ENCODE measurements at regions not wholly inside any gene's neighbourhood (a gene's known extent, or its start where the extent isn't known, plus 50 kb on each side); places are given as distances from the start of the nearest gene placed in this dataset.

- FAIRE-seq (no peak), DNase-seq (peak in 3 of 5 donors; percentile 31 to 60 (median 37))
- H3K27me3 ChIP-seq (ENCODE audit: control insufficient read depth, insufficient read depth, low read length): no peaks in the 10 kb centered on the region
- no peak for TF ChIP-seq CTCF (IDR thresholded peaks at IDR 0.05; ENCODE audit: borderline replicate concordance, extremely low read depth, insufficient read depth)
- no peak overlapping the region for H3K9ac ChIP-seq (ENCODE audit: low read length in 3 of 3)
- H3K9me3 ChIP-seq (ENCODE audit: control insufficient read depth in 2 of 3, insufficient read depth in 1 of 3, low read length in 3 of 3): no peaks in the 10 kb centered on the region
- H3K4me3 ChIP-seq (ENCODE audit: low read length in 3 of 3): no peak overlapping the region
- intact Hi-C loops (cut with DNase I): no loop called here
- no peak overlapping the region for H3K27ac ChIP-seq (ENCODE audit: low read depth in 2 of 2, low read length in 2 of 2)
- H3K36me3 ChIP-seq (ENCODE audit: control insufficient read depth in 2 of 3, insufficient read depth in 3 of 3, low read length in 3 of 3): no peaks in the 10 kb centered on the region
- H3K4me1 ChIP-seq (ENCODE audit: control insufficient read depth in 2 of 3, insufficient read depth in 2 of 3, low read depth in 1 of 3, low read length in 3 of 3): no peaks in the 10 kb centered on the region
Observed at GRCh38 chr20:57819691-57820380, 110.0 kb upstream of the PMEPA1 start.

- H3K9me3 ChIP-seq (ENCODE audit: control insufficient read depth in 2 of 3, insufficient read depth in 1 of 3, low read length in 3 of 3): no peaks in the 10 kb centered on the region
- intact Hi-C loops (cut with DNase I): no loop called here
- FAIRE-seq (no peak), DNase-seq (no peak)
- no peaks in the 10 kb centered on the region for H3K27me3 ChIP-seq (ENCODE audit: control insufficient read depth, insufficient read depth, low read length)
- no peak overlapping the region for H3K4me3 ChIP-seq (ENCODE audit: low read length in 3 of 3)
- no peaks in the 10 kb centered on the region for H3K4me1 ChIP-seq (ENCODE audit: control insufficient read depth in 2 of 3, insufficient read depth in 2 of 3, low read depth in 1 of 3, low read length in 3 of 3)
- no peaks in the 10 kb centered on the region for H3K36me3 ChIP-seq (ENCODE audit: control insufficient read depth in 2 of 3, insufficient read depth in 3 of 3, low read length in 3 of 3)
- no peak for TF ChIP-seq CTCF (IDR thresholded peaks at IDR 0.05; ENCODE audit: borderline replicate concordance, extremely low read depth, insufficient read depth)
- no peak overlapping the region for H3K9ac ChIP-seq (ENCODE audit: low read length in 3 of 3)
- no peak overlapping the region for H3K27ac ChIP-seq (ENCODE audit: low read depth in 2 of 2, low read length in 2 of 2)
Observed at GRCh38 chr20:57819291-57819690, 109.5 kb upstream of the PMEPA1 start.

GRCh38 chr20:57818418-57819181 is 108.8 kb upstream of the PMEPA1 start:
- Histone ChIP-seq H3K27ac (ENCODE audit: low read depth in 2 of 2, low read length in 2 of 2) (no peak overlapping the region), H3K9ac (ENCODE audit: low read length in 3 of 3) (no peak overlapping the region), H3K4me1 (ENCODE audit: control insufficient read depth in 2 of 3, insufficient read depth in 2 of 3, low read depth in 1 of 3, low read length in 3 of 3) (no peaks in the 10 kb centered on the region), H3K27me3 (ENCODE audit: control insufficient read depth, insufficient read depth, low read length) (no peaks in the 10 kb centered on the region), H3K4me3 (ENCODE audit: low read length in 3 of 3) (no peak overlapping the region), H3K36me3 (ENCODE audit: control insufficient read depth in 2 of 3, insufficient read depth in 3 of 3, low read length in 3 of 3) (no peaks in the 10 kb centered on the region), H3K9me3 (ENCODE audit: control insufficient read depth in 2 of 3, insufficient read depth in 1 of 3, low read length in 3 of 3) (no peaks in the 10 kb centered on the region)
- FAIRE-seq (no peak), DNase-seq (no peak)
- no peak for TF ChIP-seq CTCF (IDR thresholded peaks at IDR 0.05; ENCODE audit: borderline replicate concordance, extremely low read depth, insufficient read depth)
- intact Hi-C loops (cut with DNase I): no loop called here

Data from kidney (tissue), 13 donors.